ENCODE measurements at regions not wholly inside any gene's neighbourhood (a gene's known extent, or its start where the extent isn't known, plus 50 kb on each side); places are given as distances from the start of the nearest gene placed in this dataset.

- no peak for DNase-seq (ENCODE audit: low spot score)
Observed at GRCh38 chr14:101397206-101397605, 164.1 kb upstream of the DIO3 start.

DNA sequence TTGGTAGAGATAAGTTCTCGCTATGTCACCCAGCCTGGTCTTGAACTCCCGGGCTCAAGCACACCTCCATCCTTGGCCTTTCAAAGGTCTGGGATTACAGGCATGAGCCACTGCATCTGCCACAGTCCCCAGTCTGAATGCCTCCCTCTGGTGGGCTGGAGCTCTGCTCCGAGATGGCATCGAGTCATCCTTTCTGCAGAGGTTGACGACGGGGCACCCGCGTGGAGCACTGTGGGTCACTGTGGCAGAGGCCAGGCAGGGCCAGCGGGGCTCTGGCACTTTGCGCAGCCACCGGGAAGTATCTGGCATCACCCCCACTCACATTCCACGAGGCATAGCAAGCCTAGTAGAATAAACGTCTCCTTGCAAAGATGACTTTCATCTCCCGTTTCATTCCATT lies 163.3 kb upstream of the DIO3 start:
- DNase-seq (ENCODE audit: low spot score) = no peak

DNA sequence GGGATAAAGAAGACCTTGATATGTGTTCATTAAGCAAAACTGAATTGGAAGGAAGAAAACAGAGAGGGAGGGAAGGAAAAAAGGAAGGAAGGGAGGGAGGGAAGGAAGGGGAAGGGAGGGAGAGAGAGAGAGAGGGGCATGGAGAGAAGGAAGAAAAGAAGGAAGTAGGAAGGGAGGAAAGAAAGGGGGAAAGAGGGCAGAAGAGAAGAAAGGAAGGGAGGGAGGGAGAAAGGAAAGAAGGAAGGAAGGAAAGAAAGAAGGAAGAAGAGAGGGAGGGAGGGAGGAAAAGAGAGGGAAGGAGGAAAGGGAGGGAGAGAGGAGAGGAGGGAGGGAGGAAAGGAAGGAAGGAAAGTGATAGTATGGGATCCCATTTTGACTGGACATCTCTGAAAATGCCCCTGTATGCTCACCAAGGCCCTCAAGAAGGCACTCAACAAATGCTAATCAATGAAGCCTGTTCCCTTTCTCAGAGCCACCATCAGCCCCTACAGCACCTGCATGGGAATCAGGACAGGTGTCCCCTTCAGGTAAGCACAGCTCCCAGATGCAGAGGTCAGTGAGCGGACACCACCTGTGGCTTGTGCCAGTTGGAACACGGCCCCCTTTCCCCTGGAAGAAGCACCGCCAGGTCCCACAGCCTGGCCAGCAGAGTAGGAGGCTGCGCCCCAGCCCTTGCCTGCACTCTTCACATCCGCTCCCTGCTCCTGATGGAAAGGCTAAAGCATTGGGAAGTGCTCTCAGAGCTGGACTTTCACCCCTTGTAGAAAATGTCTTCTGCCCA lies 161.4 kb upstream of the DIO3 start:
- no peak for DNase-seq (ENCODE audit: low spot score)

DNA sequence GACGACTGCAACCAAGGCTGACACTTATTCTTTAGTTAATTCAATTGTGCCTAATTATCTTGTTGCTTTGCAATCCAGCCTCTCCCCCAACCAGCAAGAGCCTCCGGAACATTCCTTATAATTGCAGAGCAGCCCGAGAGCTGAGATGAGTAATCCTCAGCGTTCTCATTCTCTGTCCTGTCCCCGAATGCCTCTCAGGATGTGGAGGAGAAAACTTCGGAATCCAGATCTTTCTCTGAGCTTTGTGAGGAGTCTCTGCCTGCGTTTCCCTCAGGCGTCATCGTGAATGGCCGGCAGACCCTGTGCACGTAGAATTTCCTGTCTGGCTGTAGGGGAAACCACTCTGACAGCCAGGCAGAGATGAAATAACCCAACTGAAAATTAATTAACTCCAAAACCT lies 160.5 kb upstream of the DIO3 start:
- DNase-seq (ENCODE audit: low spot score) = peak; percentile 78

DNA sequence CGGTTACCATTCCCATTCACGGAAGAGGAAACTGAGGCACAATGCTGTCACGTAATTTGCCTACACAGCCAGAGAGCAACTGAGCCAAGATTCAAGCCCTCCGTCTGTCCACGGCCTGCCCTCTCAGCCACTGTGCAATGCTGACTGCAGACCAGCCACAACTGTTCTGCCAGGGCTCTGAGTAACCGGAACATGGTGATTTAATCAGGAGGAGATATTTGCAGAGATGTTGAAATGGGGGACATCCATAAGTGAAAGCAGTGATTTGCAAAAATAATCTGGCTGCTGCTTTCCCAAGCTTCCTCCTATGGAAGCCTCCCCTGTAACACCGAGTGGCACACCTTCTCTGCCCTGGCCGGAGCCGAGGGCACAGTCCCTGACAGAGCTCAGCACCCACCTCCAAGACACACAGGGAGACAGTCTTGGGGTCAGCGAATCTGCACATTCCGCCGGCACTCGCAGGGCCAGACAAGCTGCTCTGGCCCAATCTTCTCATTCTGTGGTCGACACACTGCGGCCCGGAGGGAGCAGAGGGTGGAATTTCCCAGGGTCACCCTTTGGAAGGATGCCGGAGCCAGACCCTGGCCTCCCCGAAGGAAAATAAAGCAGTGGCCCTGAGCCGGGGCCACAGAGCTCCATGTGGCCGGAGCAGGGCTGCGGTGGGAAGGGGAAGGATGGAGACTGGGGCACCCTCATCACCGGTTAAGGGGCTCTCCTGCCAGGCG lies 158.2 kb upstream of the DIO3 start:
- DNase-seq (ENCODE audit: low spot score) = peak; percentile 40

GRCh38 chr14:101404426-101405170 lies 156.7 kb upstream of the DIO3 start:
- DNase-seq (ENCODE audit: low spot score) = no peak

DNA sequence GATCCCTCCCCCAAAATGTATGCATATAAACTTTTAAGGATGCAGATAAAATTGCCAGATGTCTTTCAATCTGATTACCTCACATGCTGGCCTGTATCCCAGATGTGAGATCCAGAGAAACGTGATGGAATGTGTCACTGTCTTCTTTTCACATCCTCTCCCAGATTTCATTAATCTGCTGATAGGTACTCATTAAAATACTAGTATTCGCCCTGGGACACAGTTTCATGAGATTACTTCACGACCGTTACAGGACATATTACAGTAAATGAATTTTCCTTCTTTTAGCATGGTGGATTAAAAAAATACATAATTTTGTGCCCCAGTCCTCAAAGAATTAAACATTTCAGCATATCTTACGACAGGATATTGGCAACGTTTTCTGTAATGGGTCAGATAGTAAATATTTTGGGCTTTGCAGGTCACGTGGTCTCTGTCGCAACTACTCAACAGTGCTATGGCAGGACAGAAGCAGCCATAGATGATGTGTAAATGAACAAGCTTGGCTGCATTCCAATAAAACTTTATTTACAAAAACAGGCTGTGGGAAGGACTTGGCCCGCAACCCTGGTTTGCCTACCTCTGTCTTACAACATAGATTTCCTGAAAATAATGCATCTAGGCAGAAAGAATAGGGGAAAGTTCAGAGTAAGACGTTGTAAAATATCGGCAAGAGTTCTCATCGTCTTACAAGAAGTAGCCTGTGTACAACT lies 156.0 kb upstream of the DIO3 start:
- DNase-seq (ENCODE audit: low spot score) = peak; percentile 85

GRCh38 chr14:101406921-101407320 lies 154.4 kb upstream of the DIO3 start:
- no peak for DNase-seq (ENCODE audit: low spot score)

- DNase-seq (ENCODE audit: low spot score) = no peak
Observed at GRCh38 chr14:101407328-101407727, 154.0 kb upstream of the DIO3 start.

- peak; percentile 77 for DNase-seq (ENCODE audit: low spot score)
Observed at GRCh38 chr14:101408077-101408831, 153.0 kb upstream of the DIO3 start.

DNA sequence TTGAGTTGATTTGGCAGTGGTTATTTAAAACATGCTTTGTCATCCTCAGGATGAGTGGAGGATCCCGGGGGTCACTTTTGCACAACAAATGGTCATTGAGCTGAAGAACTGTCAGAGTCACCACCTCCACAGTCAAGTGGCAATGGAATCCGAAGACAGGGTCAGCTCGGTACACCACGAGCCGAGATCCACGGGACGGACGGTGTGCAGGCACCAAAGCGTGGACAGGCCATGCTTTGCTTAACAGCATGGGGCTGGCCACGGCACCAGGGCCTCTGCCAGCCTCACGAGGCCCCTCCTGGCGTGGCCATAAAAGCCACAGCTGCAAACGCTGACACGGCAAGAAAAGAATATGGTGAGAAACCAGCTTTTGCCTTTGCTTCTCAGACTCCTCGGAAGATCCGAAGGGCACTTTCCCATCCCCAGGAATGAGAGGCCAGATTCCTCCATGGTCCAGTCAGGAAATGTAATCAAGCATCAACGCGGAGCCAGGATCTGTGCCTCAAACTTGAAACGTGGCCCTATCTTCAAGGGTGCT lies 152.2 kb upstream of the DIO3 start:
- no peak for DNase-seq (ENCODE audit: low spot score)

- no peak for DNase-seq (ENCODE audit: low spot score)
Observed at GRCh38 chr14:101410126-101410525, 151.2 kb upstream of the DIO3 start.

DNA sequence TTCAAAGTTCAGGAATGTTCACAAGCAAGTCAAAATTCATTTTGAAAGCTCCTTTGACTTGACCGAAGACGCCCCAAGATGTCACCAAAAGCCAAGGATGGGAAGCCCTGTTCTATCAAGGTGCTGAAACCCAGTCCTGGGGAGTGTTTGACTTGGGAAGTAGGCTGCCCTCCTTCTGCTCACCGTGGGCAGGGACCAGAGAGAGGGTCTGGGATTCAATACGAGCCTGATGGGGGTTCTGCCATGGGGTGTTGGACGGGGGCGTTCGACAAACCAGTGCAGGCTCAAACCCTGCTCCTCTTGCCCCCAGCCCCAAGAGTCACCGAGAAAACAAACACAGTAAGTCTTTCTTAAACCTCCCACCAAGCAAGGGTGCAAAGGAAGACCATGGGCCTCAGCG lies 150.1 kb upstream of the DIO3 start:
- DNase-seq (ENCODE audit: low spot score) = no peak

- DNase-seq (ENCODE audit: low spot score) = no peak
Observed at GRCh38 chr14:101411779-101412178, 149.5 kb upstream of the DIO3 start.

- no peak for DNase-seq (ENCODE audit: low spot score)
Observed at GRCh38 chr14:101412739-101413138, 148.6 kb upstream of the DIO3 start.

DNA sequence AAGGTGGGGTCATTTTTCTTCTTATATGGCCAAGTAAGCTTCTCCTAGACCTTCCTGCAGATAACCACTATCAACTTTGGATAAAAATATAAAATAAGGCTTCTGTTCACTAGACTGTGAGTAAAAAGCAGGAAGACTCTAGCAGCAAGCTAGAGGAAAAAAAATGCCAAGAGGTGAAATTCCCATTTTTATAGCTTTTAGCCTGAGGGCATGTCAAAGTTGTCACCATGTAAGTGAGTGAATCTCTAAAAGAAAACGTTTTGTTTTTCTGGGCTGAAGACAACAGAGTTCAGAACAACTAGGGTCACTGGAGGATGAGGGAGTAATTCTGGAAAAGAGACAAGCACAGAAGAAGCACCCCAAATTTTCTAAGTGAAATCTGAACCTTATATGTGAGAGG lies 143.9 kb upstream of the DIO3 start:
- DNase-seq (ENCODE audit: low spot score) = no peak

- DNase-seq (ENCODE audit: low spot score) = no peak
Observed at GRCh38 chr14:101418601-101419000, 142.7 kb upstream of the DIO3 start.

GRCh38 chr14:101426466-101426865 lies 134.8 kb upstream of the DIO3 start:
- no peak for DNase-seq (ENCODE audit: low spot score)

DNA sequence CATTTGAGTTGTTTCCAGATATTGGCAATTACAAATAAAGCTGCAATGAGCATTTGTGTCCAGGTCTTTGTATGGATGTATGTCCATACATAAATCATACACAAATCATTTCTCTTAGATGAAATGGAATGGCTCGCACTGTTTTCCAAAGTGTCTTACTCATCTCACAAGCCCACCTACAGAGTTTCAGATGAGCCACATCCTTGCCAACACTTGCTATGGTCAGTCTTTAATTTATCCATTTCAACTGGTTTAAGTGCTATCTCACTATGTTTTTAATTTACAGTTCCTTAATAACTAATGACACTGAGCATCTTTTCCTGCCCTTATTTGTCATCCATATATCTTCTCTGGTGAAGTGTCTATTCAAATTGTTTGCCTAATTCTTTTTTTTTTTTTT lies 132.9 kb upstream of the DIO3 start:
- no peak for DNase-seq (ENCODE audit: low spot score)

DNA sequence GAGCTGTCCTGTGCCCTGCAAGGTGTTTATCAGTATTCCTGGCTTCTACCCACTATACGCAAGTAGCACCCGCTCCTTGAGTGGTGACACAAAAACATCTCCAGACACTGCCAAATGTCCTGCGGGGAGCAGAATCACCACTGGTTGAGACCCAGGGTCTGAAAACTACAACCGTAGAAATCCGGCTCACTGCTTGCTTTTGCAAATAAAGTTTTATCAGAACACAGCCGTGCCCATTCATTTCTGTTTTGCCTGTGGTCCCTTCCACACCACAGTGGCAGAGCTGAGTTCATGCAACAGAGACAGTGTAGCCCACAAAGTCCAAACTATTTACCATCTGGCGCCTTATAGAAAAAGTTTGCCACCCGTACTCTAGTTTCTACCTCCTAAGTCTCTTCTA lies 125.7 kb upstream of the DIO3 start:
- DNase-seq (ENCODE audit: low spot score) = no peak

DNA sequence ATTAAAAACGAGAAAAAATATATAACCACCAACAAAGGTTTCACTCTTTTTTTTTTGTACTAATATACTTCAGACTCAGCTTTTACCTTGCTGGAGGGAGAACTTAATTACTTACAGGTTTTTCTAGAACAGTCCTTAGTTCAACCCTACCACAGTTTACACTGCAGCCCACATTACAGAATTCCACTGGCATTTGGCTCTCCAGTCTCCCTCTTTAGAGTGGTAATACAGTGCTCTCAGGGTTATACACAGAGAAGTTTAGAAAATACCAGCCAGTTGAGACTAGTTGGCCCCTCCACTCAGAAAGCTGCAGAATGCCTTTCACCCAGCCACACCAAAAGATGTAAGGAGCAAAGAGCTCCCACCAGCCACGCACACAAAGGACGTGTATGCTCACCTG lies 122.3 kb upstream of the DIO3 start:
- DNase-seq (ENCODE audit: low spot score) = no peak
